ENCODE measurements at regions not wholly inside any gene's neighbourhood (a gene's known extent, or its start where the extent isn't known, plus 50 kb on each side); places are given as distances from the start of the nearest gene placed in this dataset.

DNA sequence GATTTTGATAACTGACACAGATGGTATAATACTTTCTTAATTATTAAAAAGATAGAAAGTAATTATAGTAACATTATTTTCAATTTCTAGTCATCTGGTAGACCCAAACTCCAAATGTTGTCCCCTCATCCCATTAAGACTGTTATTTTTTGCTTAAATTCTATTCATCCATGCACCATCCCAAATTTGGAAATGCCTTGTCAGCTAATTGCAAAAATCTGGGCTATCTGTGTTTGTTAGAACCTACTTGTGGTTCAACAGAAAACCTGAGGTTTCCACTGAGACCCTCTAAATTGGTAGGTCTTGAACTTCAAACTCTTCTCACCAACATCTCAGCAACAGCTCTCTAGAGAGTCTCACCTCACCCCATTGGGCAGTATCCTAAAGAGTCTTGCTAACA, 172.2 kb upstream of the ADGRL3 start:
- no peak for TF ChIP-seq EP300 (IDR thresholded peaks at IDR 0.05; ENCODE audit: borderline replicate concordance)
- TF ChIP-seq ZBTB7A (IDR thresholded peaks at IDR 0.05; ENCODE audit: low read depth), result no peak

Measured in Ishikawa (cell line).